ENCODE measurements at regions not wholly inside any gene's neighbourhood (a gene's known extent, or its start where the extent isn't known, plus 50 kb on each side); places are given as distances from the start of the nearest gene placed in this dataset.

DNA sequence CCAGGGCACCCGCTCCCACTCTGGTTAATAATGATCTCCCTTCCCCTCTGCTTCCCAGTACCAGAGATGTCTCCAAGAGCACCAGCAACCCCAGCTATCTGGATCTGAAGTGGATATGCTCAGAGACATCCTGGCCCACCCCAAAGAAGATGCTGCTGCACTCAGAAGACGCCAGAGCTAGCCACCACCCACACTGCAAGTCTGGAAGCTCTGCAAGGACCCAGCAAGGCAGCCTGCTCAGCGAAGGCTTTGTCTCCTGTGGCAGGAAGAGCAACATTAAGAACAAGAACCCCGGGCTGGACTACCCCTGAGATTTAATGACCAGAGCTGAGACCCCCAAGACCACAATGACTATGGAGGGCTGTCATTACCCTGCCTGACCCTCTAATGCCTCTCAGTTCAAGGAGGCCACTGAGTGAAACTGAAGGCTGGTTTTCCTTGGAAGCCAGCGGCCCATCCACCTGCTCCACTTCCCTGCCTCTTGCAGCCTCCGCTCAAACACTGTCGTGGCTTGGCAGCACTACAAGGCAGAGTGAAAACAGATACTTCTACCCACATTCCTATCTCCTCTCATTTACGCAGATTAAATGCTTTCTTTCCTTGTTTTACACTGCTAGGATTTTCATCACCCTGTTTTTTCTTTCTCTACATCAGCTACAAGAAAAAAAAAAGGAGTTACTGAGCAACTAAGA lies 202.2 kb downstream of the SNX10 start:
- TF ChIP-seq, protein P1, sequence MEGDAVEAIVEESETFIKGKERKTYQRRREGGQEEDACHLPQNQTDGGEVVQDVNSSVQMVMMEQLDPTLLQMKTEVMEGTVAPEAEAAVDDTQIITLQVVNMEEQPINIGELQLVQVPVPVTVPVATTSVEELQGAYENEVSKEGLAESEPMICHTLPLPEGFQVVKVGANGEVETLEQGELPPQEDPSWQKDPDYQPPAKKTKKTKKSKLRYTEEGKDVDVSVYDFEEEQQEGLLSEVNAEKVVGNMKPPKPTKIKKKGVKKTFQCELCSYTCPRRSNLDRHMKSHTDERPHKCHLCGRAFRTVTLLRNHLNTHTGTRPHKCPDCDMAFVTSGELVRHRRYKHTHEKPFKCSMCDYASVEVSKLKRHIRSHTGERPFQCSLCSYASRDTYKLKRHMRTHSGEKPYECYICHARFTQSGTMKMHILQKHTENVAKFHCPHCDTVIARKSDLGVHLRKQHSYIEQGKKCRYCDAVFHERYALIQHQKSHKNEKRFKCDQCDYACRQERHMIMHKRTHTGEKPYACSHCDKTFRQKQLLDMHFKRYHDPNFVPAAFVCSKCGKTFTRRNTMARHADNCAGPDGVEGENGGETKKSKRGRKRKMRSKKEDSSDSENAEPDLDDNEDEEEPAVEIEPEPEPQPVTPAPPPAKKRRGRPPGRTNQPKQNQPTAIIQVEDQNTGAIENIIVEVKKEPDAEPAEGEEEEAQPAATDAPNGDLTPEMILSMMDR (IDR thresholded peaks at IDR 0.05) = no peak
- TF ChIP-seq POLR2A (IDR thresholded peaks at IDR 0.05) = no peak
- no peak for TF ChIP-seq POLR2AphosphoS5 (IDR thresholded peaks at IDR 0.05; ENCODE audit: insufficient read depth in 1 of 2, low read depth in 1 of 2)

All from vagina (tissue), 2 donors.